ENCODE measurements at regions not wholly inside any gene's neighbourhood (a gene's known extent, or its start where the extent isn't known, plus 50 kb on each side); places are given as distances from the start of the nearest gene placed in this dataset.

DNA sequence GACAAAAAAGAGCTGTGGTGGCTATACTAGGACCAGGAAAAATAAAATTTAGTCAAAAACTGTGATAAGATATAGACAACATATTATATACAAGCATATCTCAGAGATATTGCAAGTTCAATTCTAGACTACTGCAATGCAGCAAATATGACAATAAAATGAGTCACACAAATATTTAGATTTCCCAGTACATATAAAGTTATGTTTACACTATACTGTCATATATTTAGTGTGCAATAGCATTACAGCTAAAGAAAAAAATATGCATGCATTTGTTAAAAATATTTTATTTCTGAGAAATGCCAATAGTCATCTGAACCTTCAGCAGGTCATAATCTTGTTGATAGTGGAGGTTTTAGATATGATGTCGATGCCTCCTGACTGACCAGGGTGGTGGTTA lies 72.1 kb downstream of the AKR1C4 start:
- TF ChIP-seq, protein P1, sequence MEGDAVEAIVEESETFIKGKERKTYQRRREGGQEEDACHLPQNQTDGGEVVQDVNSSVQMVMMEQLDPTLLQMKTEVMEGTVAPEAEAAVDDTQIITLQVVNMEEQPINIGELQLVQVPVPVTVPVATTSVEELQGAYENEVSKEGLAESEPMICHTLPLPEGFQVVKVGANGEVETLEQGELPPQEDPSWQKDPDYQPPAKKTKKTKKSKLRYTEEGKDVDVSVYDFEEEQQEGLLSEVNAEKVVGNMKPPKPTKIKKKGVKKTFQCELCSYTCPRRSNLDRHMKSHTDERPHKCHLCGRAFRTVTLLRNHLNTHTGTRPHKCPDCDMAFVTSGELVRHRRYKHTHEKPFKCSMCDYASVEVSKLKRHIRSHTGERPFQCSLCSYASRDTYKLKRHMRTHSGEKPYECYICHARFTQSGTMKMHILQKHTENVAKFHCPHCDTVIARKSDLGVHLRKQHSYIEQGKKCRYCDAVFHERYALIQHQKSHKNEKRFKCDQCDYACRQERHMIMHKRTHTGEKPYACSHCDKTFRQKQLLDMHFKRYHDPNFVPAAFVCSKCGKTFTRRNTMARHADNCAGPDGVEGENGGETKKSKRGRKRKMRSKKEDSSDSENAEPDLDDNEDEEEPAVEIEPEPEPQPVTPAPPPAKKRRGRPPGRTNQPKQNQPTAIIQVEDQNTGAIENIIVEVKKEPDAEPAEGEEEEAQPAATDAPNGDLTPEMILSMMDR (IDR thresholded peaks at IDR 0.05): no peak
- DNase-seq: no peak
- H3K4me1 ChIP-seq (ENCODE audit: low read depth): no peaks in the 10 kb centered on the region
- no peaks in the 10 kb centered on the region for H3K36me3 ChIP-seq (ENCODE audit: low read depth)
- H3K9me3 ChIP-seq: peaks cover 13% of the 10 kb centered on the region
- H3K4me3 ChIP-seq: no peak overlapping the region
- peak; percentile 54 for ATAC-seq
- intact Hi-C loops (cut with DNase I, micrococcal nuclease): no loop called here

DNA sequence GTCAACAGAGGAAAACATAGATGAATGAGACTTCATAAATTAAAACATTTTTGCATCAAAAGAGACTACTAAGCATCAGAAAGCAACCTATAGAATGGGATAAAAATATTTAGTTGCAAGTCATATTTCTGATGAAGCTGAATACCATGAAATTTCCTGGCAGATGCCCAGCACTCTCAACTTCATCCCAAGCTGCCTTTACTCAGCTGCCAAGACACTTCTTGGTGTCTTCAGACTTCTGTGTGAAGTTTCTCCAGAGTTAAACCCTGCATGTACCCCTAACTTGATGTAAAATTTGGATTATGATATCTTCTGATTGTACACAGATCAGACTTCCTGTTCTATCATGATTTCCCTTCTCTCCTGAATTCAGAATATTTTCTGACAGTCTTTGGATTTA lies 73.2 kb downstream of the AKR1C4 start:
- Histone ChIP-seq H3K4me1 (ENCODE audit: low read depth) (no peaks in the 10 kb centered on the region), H3K4me3 (no peak overlapping the region), H3K9me3 (peaks cover 13% of the 10 kb centered on the region), H3K36me3 (ENCODE audit: low read depth) (no peaks in the 10 kb centered on the region)
- intact Hi-C loops (cut with DNase I, micrococcal nuclease): loop anchor here in 1 of 2 donors (10.0 kb wide), 1 partner anchor 415 kb away; no protein-coding TSS in a partner anchor
- TF ChIP-seq, protein P1 (IDR thresholded peaks at IDR 0.05): no peak
- ATAC-seq (no peak), DNase-seq (no peak)

DNA sequence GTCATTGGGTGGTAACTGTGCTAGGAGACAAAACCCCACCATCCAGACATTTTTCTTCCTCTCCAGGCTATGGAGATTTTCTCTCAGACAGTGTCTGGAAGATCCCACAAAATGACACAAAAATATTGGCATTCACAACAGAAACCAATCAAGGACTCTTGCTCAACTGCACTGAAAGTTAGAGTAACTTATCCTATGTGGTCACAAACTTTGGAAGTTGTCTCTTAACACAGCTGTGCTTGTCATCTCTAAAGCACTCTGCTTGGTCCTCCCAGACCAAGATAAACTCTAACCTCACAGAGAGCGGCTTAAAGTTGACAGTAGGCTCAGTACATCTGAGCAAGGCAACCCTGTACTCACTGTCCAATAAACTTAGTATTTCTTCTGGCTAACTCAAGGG lies 74.9 kb downstream of the AKR1C4 start:
- ATAC-seq (no peak), DNase-seq (no peak)
- intact Hi-C loops (cut with DNase I, micrococcal nuclease): loop anchor here in 1 of 2 donors (10.0 kb wide), 1 partner anchor 417 kb away; no protein-coding TSS in a partner anchor
- no peak overlapping the region for H3K4me3 ChIP-seq
- H3K9me3 ChIP-seq: peaks cover 6% of the 10 kb centered on the region
- TF ChIP-seq, protein P1 (IDR thresholded peaks at IDR 0.05): no peak
- no peaks in the 10 kb centered on the region for H3K4me1 ChIP-seq (ENCODE audit: low read depth)
- H3K36me3 ChIP-seq (ENCODE audit: low read depth): no peaks in the 10 kb centered on the region

DNA sequence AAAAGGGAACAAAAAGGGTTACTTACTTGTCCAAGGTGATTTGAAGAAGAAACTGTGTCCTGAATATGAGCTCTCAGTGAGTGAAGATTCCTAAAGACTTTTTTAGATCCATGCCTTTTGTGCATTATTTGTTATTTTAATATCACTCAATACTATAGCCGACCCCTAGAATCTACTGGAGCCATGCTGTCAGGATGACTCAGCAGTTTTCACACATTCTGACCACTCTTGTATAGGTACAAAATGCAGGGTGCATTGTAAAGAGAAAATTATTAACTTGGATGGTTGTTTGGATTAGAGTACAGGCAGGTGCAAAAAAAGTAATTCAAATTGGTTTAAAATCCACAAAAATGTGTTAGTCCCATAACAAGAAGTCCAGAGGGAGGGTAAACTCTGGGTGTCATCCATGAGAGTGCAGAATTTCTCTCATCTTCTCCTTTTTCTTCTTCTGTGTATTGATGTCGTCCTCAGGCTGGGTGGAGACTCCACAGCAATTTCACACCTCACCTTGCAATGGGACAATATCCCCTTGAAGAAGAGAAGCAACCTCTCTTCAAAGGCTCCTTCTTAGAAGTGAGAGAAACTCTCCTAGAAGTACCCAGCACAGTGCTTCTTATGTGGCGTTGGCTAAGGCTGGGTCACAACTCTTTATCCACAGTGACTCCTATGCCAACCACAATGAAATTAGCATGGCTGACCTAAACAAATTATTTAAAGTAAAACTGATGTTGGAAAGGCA lies 75.6 kb downstream of the AKR1C4 start:
- no peak overlapping the region for H3K4me3 ChIP-seq
- DNase-seq: no peak
- H3K9me3 ChIP-seq: no peaks in the 10 kb centered on the region
- H3K4me1 ChIP-seq (ENCODE audit: low read depth): no peaks in the 10 kb centered on the region
- intact Hi-C loops (cut with DNase I, micrococcal nuclease): loop anchor here in 1 of 2 donors (10.0 kb wide), 1 partner anchor 417 kb away; no protein-coding TSS in a partner anchor
- TF ChIP-seq, protein P1 (IDR thresholded peaks at IDR 0.05): no peak
- no peak for ATAC-seq
- no peaks in the 10 kb centered on the region for H3K36me3 ChIP-seq (ENCODE audit: low read depth)

DNA sequence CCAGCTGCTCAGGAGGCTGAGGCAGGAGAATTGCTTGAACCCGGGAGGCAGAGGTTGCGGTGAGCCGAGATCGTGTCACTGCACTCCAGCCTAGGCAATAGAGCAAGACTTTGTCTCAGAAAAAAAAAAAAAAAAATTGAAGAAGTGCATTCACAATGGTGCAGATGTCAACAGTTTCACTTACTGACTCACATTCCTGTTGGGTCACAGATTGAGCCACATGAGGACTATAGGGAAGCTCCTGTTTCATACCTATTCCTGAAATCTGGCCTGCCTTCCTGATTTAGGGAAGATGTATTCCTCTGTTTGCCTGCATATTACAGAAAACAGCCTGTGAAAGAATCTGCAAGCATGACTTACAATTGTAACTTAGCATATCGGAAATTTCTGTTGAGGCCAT lies 78.2 kb downstream of the AKR1C4 start:
- Histone ChIP-seq H3K9me3 (no peaks in the 10 kb centered on the region), H3K36me3 (ENCODE audit: low read depth) (no peaks in the 10 kb centered on the region), H3K4me1 (ENCODE audit: low read depth) (no peaks in the 10 kb centered on the region), H3K4me3 (no peak overlapping the region)
- intact Hi-C loops (cut with DNase I, micrococcal nuclease): loop anchor here in 1 of 2 donors (10.0 kb wide), 1 partner anchor 420 kb away; no protein-coding TSS in a partner anchor
- DNase-seq (no peak), ATAC-seq (no peak)
- TF ChIP-seq, protein P1 (IDR thresholded peaks at IDR 0.05): no peak

Measured in mucosa of descending colon (tissue), 3 donors.